CD4-positive, alpha-beta T cell treated with Interleukin-4 for 4 hours (primary cell): ENCODE measurements at regions not wholly inside any gene's neighbourhood (a gene's known extent, or its start where the extent isn't known, plus 50 kb on each side); places are given as distances from the start of the nearest gene placed in this dataset.

Source experiments
- DNase-seq: peaks from one replicate; pipeline ENCODE4 v3.0.0-alpha.2; 2020

GRCh38 chr15:96089405-96090058 lies 241.0 kb upstream of the NR2F2 start:
- DNase-seq = no peak

GRCh38 chr15:96092186-96092585 lies 238.3 kb upstream of the NR2F2 start:
- DNase-seq = no peak

GRCh38 chr15:96093063-96093462 lies 237.4 kb upstream of the NR2F2 start:
- DNase-seq = no peak

DNA sequence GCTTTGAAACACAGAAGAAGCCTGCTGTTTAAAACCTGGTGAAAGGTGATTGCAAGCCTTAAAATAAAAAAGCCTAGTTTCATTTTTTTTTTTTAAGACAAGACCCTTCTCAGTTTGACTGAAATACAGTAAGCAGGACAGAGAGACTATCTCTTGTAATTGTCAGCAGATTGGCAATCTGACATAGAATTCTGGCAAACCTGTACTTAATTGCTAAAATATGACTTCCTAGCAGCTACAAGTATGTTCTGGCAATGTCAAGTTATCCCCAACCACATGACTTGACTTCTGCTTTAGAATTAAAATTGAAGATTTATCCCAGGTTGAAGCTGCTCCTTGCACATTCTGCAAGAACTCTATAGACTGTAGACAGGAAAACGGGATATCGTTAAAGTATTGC lies 232.8 kb upstream of the NR2F2 start:
- no peak for DNase-seq

- no peak for DNase-seq
Measured at GRCh38 chr15:96102631-96103030, 227.9 kb upstream of the NR2F2 start.

GRCh38 chr15:96106181-96106580 lies 224.3 kb upstream of the NR2F2 start:
- DNase-seq = no peak

- no peak for DNase-seq
Measured at GRCh38 chr15:96106628-96107027, 223.9 kb upstream of the NR2F2 start.

DNA sequence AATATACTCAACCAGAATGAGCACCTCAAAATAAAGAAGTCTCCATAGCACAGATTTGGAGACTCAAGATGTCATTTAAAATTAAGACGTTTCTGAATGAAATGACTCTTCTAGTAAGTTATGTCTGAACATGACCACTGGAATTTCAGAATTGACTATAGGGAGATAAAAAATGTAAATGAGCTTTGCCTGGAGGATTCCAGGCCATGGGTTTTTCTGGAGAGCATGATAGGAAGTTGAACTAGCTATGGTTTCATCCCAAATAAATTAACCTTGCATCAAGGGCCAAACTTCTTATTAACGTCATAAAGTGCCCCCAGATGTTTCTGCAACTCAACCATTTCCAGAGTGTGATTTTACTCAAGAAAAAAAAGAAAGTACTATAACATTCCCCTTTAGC lies 222.6 kb upstream of the NR2F2 start:
- DNase-seq = no peak

GRCh38 chr15:96108405-96108804 lies 222.1 kb upstream of the NR2F2 start:
- DNase-seq = no peak

DNA sequence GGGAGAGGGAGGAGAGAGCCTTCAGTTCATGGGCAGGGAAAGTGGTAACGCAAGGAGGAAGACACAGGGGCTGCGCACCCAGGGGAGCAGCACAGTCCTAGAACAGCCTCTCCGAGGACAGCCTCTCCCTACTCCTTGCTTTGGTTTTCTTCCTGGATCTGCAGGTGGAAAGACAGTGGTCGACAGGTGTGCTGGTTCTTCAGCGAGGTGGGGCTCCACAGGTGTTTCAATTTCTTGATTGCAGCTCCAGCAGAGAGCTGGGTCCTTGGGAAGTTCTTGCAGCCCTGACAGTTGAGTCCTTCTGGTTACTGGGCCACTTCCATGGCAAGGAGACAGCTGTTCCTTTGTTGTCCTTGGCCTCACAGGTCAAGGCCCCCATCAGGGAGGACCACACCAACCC lies 220.7 kb upstream of the NR2F2 start:
- no peak for DNase-seq

DNA sequence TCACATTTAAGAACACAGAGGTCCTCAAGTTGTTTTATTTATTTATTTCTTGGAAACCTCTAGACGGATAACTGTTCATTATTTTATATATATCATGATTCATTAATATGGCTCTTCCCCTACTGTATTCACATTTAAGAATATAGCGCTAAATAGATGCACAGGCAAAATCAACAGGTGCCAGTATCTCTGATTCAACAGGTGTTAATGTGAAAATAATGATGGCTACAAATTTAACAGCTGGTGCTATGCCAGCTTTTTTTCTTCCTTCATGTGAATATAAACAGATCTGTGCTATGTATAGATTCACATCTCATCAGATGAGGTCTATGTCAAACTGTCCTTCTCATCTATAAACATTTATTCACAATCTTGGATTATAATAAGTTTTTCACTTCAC lies 218.5 kb upstream of the NR2F2 start:
- DNase-seq = no peak

DNA sequence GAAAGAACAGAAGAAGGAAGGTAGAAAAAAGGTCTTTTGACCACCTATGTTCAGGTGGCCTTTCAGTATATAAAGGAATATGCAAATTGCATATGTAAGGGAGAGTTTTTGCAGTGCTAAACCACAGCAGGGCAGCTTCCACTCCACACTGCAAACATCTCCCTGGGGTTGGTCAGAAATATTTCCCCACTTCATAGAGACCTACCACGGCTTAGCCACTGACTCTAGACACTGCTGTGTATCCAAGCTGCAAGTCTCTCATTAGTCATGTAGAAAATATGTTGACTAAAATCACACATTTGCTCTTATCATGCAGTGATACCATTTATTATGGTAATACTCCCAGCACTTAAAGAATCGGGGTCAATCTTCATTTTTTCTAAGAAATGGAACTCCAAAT lies 214.9 kb upstream of the NR2F2 start:
- DNase-seq = no peak

DNA sequence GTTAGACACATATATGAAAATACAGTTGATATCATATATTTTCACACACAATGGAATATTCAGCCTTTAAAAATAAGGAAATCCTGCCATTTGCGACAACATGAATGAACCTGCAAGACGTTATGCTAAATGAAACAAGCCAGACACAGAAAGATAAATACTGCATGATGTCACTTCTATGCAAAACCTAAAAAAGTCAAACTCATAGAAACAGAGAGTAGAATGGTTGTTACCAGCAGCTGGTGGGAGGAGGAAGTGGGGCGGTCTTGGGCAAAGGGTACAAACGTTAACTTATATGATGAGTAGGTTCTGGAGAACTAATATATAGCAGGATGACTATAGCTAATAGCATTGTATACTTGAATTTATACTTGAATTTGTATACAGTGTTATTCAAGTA lies 213.2 kb upstream of the NR2F2 start:
- no peak for DNase-seq

DNA sequence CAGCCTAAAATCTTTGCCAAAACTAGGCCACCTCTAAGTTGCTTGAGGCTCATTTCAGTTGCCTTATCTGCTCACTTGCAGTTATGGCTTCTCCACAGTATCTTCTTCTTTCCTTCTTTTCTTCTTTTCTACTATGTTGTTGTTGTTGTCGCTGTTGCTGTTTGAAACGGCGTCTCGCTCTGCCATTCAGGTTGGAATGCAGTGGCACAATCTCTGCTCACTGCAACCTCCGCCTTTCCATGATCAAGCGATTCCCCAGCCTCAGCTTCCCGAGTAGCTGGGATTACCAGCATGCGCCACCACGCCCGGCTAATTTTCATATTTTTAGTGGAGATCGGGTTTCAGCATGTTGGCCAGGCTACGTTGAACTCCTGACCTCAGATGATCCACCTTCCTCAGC lies 210.8 kb upstream of the NR2F2 start:
- DNase-seq = no peak

DNA sequence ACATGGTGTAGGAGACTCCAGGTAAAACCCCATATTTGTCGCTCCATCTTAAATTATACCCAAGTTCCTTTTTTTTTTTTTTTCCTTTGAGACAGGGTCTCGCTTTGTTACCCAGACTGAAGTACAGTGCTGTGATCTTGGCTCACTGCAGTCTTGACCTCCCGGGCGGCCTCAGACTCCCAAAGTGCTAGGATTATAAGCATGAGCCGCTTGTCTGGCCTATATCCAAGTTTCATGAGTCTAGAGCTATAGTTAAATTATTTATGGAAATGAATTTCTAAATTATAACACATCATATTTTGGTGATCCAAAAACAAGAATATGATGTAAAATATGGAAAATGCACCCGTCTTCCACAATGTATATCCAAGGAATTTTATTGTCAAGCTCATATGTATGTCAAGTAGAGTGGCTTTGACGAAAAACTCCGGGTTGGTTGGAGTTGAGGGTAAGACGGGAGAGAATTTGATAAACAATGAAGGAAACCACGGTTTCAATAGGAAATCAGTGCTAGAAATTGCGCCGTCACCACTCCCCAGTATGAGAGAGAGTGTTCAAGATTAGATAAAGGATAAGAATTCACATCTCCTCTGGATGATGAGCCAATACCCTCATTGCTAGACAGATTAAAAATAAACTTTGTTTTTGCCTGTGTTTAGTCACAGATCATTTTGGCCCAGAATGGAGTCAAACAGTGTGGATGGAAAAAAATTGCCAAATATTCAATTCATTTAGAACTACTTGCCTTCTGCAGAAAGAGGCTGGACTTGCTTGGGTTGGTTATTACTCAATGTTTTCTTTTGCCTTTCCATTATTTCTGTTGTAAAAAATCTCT lies 209.2 kb upstream of the NR2F2 start:
- no peak for DNase-seq

DNA sequence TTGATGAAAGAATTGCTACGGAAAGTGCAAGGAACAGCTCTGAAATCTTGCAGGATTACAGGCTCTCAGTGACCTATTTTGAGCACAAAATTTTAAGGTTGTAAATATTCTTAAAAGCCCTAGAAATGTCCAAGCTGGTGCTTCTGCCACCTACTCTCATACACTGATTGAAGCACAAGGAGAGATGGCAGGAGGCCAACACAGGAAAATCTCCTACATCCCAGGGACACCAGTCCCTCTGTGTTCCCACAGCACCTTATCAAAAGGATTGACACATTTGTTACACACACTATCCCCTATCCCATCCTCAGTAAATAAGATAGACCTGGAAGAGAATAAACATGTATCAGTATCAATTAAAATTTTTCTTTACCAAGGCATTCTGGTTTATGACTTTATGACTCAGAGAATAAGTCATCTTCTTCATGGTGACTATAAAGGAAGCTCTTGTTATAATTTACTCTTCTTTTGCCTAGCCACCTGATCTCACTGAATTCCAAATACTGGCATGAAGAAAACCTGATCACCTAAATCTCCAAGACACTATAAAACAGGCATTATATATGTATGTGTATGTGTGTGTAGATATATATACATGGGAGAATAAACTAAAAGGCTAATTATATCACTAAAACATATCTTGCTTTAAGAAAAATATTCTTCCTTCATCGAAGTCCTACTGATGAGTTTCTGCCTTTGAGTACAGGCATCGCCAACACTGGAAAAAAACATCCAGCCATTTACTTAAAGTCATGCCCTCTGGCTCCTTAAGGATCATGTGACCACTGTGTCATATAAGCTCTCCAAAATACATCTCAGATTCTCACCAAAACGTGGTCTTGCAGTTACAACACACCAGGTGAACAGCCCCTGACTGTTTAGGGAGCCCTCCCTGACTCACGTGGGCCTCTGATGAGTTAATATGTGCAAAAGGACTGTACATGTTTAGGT lies 208.1 kb upstream of the NR2F2 start:
- no peak for DNase-seq

GRCh38 chr15:96123028-96123400 lies 207.5 kb upstream of the NR2F2 start:
- no peak for DNase-seq

GRCh38 chr15:96123630-96124187 lies 206.8 kb upstream of the NR2F2 start:
- DNase-seq = no peak

DNA sequence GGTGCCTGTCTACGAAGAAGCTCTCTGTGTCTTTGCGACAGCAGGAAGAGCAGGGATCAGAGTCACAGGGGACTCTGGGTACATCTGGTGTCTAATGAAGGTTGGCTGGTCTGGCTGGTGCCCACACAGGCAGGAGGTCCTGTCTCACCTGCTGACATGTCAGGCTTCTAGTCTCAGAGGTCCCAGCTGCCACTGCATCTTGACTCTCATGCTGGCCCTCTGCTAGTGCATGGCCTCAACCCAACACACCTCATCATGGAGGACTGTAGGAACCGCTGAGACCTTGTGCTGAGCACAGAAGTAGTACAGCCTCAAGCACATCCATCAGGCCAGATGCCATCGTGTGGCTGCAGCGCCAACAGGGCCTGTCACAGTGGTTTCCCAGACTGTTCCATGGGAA lies 206.1 kb upstream of the NR2F2 start:
- no peak for DNase-seq

GRCh38 chr15:96125721-96126415 lies 204.6 kb upstream of the NR2F2 start:
- no peak for DNase-seq

DNA sequence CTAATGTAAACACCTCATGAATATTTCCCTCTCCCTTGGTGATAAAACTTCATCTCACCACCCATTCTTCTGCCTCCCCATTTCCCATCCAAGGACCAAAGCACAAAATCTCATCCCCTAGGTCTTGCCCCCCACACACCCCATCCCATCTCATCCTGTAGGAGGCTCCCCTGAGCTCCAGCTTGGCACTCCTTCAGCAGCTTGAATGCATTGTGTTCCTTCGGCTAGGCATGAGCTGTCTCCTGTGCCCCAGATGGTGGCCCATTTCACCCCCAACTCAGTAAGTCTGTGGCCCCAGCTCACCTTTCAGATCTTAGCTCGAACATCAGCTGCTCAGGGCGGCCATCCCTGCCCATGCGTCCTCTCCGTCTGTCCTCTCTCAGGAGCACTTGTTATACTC lies 203.6 kb upstream of the NR2F2 start:
- DNase-seq = no peak

- DNase-seq = no peak
Measured at GRCh38 chr15:96130734-96131133, 199.8 kb upstream of the NR2F2 start.

DNA sequence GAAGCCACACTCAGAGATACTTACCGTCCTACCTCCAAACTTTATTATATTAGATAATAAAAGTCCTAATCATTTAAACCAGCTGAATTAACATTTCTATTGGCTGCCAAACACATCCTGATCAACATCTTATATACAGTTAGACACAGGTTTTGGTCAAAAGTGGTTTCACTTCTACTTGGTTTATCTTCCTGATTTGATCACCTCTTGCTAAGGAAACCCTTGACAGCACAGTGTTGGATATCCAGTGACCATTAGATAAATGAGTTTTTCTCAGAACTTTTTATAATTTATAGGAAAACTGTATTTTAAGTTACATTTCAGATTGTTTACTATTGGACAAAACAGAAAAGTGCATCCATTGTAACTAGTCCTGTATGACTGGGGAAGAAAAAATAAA lies 198.4 kb upstream of the NR2F2 start:
- DNase-seq = no peak
